NCI-H526 (cell line): ENCODE measurements at regions not wholly inside any gene's neighbourhood (a gene's known extent, or its start where the extent isn't known, plus 50 kb on each side); places are given as distances from the start of the nearest gene placed in this dataset.
"Not testable (repeated sequence)": the region's sequence is repeated elsewhere in the genome, so short reads cannot be mapped to it uniquely, and the experiment has no call there.

Experiments used
- DNase-seq, 2 experiments: peaks; one replicate each; lab custom pipeline; 2025; lab: John Stamatoyannopoulos, UW

- peak; percentile 32 to 77 for DNase-seq
Measured at GRCh38 chr14:80055667-80056496, 155.4 kb downstream of the DIO2 start.

- DNase-seq: no peak
Measured at GRCh38 chr14:80055226-80055625, 156.1 kb downstream of the DIO2 start.

GRCh38 chr14:80054020-80054419, 157.3 kb downstream of the DIO2 start:
- no peak for DNase-seq

GRCh38 chr14:80049055-80049454, 162.2 kb downstream of the DIO2 start:
- no peak for DNase-seq

- no peak for DNase-seq
Measured at GRCh38 chr14:80047761-80048160, 163.5 kb downstream of the DIO2 start.

- no peak for DNase-seq
Measured at GRCh38 chr14:80037349-80037748, 174.0 kb downstream of the DIO2 start.

- DNase-seq: no peak
Measured at GRCh38 chr14:80024417-80024816, 186.9 kb downstream of the DIO2 start.

GRCh38 chr14:80018476-80018875, 192.8 kb downstream of the DIO2 start:
- not testable (repeated sequence) for DNase-seq

GRCh38 chr14:80017795-80018194, 193.5 kb downstream of the DIO2 start:
- no peak for DNase-seq

GRCh38 chr14:80010245-80010644, 201.1 kb downstream of the DIO2 start:
- not testable (repeated sequence) for DNase-seq

- DNase-seq: peak; percentile 4 to 10
Measured at GRCh38 chr14:80005561-80005960, 205.7 kb downstream of the DIO2 start.

- no peak for DNase-seq
Measured at GRCh38 chr14:80004871-80005270, 206.4 kb downstream of the DIO2 start.

GRCh38 chr14:80003138-80003537, 208.2 kb downstream of the DIO2 start:
- DNase-seq: peak; percentile 9 to 40

GRCh38 chr14:79997509-79998208, 213.6 kb downstream of the DIO2 start:
- no peak for DNase-seq

GRCh38 chr14:79992407-79993198, 218.7 kb downstream of the DIO2 start:
- no peak for DNase-seq

- DNase-seq: no peak
Measured at GRCh38 chr14:79991866-79992265, 219.4 kb downstream of the DIO2 start.

GRCh38 chr14:79989990-79990389, 221.3 kb downstream of the DIO2 start:
- no peak for DNase-seq

GRCh38 chr14:79986251-79986650, 225.1 kb downstream of the DIO2 start:
- DNase-seq: no peak

- no peak for DNase-seq
Measured at GRCh38 chr14:79972230-79972629, 239.1 kb downstream of the DIO2 start.

GRCh38 chr14:79971330-79971729, 240.0 kb downstream of the DIO2 start:
- no peak for DNase-seq

- DNase-seq: no peak
Measured at GRCh38 chr14:79967453-79967852, 243.9 kb downstream of the DIO2 start.

GRCh38 chr14:79967001-79967400, 244.3 kb downstream of the DIO2 start:
- no peak for DNase-seq

- no peak for DNase-seq
Measured at GRCh38 chr14:79965896-79966295, 245.4 kb downstream of the DIO2 start.
